HCT116 (cell line): ENCODE measurements at regions not wholly inside any gene's neighbourhood (a gene's known extent, or its start where the extent isn't known, plus 50 kb on each side); places are given as distances from the start of the nearest gene placed in this dataset.

Experiments
- ATAC-seq: fragments of 200-7000 bp; cut with Tn5 transposase; 2 replicates; pipeline ENCODE4 v1.9.1; 2020; ENCODE audit warnings: mild to moderate bottlenecking, moderate library complexity
- BruUV-seq: library from RNA; stranded (reverse); fragments of 400-500 nt; replicated peaks from 2 replicates; lab custom pipeline; 2021; lab: Mats Ljungman, UMichigan
- CTCF ChIA-PET: fragments of 300-600 bp; sonication (Branson Sonifier 250); formaldehyde crosslinking; loops from one replicate; lab custom pipeline; 2021; ENCODE audit warnings: antibody characterized with exemption; lab: Charles Lee
- POLR2A ChIA-PET: fragments of 300-600, 350-600 bp; sonication (Branson Sonifier 250); formaldehyde crosslinking; loops from one replicate; lab custom pipeline; 2021; ENCODE audit warnings: antibody characterized with exemption; lab: Charles Lee
- RAD21 ChIA-PET, 2 experiments: fragments of 300-600 bp; sonication (Branson Sonifier 250); formaldehyde crosslinking; loops; one replicate each; lab custom pipeline; 2023; ENCODE audit warnings: low total read pairs in 2 of 2; ENCODE audit not compliant: uncharacterized antibody in 2 of 2, unreplicated experiment in 2 of 2, low non-redundant PET in 1 of 2; lab: Charles Lee
- DNase-seq: peaks from one replicate; pipeline ENCODE4 v3.0.0-alpha.2; 2010; ENCODE audit warnings: low read depth, low spot score
- H2AFZ ChIP-seq: fragments of 200-600 bp; shearing (Covaris generic), sonication (generic); 2 replicates; pipeline ENCODE4 v1.6.1; 2017; ENCODE audit warnings: low read depth, mixed run types, mixed read lengths, antibody characterized with exemption, low read length; ENCODE audit not compliant: poor library complexity, severe bottlenecking
- H3K27ac ChIP-seq: 2 replicates; pipeline ENCODE4 v1.5.1; 2012; ENCODE audit warnings: low read depth, low read length
- H3K27me3 ChIP-seq: fragments of 200-600 bp; sonication (generic); 2 replicates; pipeline ENCODE4 v1.6.1; 2016; ENCODE audit warnings: mixed run types, low read length, mixed read lengths; ENCODE audit not compliant: insufficient read depth
- H3K36me3 ChIP-seq, 2 experiments: fragments of 200-500 bp in 1 of 2; fragments of 200-600 bp in 1 of 2; sonication (Bioruptor generic) in 1 of 2; sonication (generic) in 1 of 2; 2 replicates each; pipeline versions ENCODE4 v1.5.1 to v1.6.1; 2014 to 2016; ENCODE audit warnings: low read length in 2 of 2, inconsistent platforms in 1 of 2, mixed read lengths in 1 of 2, mixed run types in 1 of 2; ENCODE audit not compliant: insufficient read depth in 2 of 2, control insufficient read depth in 1 of 2
- H3K4me1 ChIP-seq, 2 experiments: fragments of 200-600 bp in 1 of 2; sonication (generic) in 1 of 2; 2 replicates each; pipeline versions ENCODE4 v1.5.1 to v1.6.1; 2012 to 2017; ENCODE audit warnings: low read length in 2 of 2, inconsistent platforms in 1 of 2, mild to moderate bottlenecking in 1 of 2, mixed read lengths in 1 of 2, mixed run types in 1 of 2, moderate library complexity in 1 of 2; ENCODE audit not compliant: insufficient read depth in 2 of 2, control insufficient read depth in 1 of 2
- H3K4me2 ChIP-seq: fragments of 200-600 bp; sonication (generic); 2 replicates; pipeline ENCODE4 v1.6.1; 2017; ENCODE audit warnings: mixed run types, low read length, mixed read lengths
- H3K4me3 ChIP-seq, 2 experiments: fragments of 200-600 bp in 1 of 2; sonication (generic) in 1 of 2; replicated peaks in 1 of 2; 2 replicates each; pipeline ENCODE4 v1.5.1; 2011 to 2016; ENCODE audit warnings: low read length in 2 of 2, control low read depth in 1 of 2, low read depth in 1 of 2, mild to moderate bottlenecking in 1 of 2, mixed read lengths in 1 of 2, mixed run types in 1 of 2
- H3K79me2 ChIP-seq: fragments of 200-600 bp; sonication (generic); 2 replicates; pipeline ENCODE4 v1.6.1; 2017; ENCODE audit warnings: mild to moderate bottlenecking, mixed run types, low read length, moderate library complexity, mixed read lengths; ENCODE audit not compliant: insufficient read depth
- H3K9ac ChIP-seq: fragments of 200-600 bp; sonication (generic); 2 replicates; pipeline ENCODE4 v1.6.1; 2016; ENCODE audit warnings: low read length, mixed read lengths
- H3K9me2 ChIP-seq: fragments of 200-600 bp; sonication (generic), shearing (Covaris generic); 2 replicates; pipeline ENCODE4 v1.6.1; 2017; ENCODE audit warnings: mixed run types, mild to moderate bottlenecking, moderate library complexity; ENCODE audit not compliant: insufficient read depth
- H3K9me3 ChIP-seq, 2 experiments: fragments of 200-500 bp in 1 of 2; fragments of 200-600 bp in 1 of 2; sonication (Bioruptor generic) in 1 of 2; sonication (generic) in 1 of 2; 2 replicates each; pipeline ENCODE4 v1.6.1; 2014 to 2017; ENCODE audit warnings: low read length in 2 of 2, mixed read lengths in 2 of 2, inconsistent platforms in 1 of 2, low read depth in 1 of 2, mild to moderate bottlenecking in 1 of 2, mixed run types in 1 of 2, moderate library complexity in 1 of 2; ENCODE audit not compliant: control insufficient read depth in 1 of 2, insufficient read depth in 1 of 2
- H4K20me1 ChIP-seq: fragments of 200-600 bp; sonication (generic), shearing (Covaris generic); 2 replicates; pipeline ENCODE4 v1.6.1; 2017; ENCODE audit warnings: mixed run types, mild to moderate bottlenecking, moderate library complexity; ENCODE audit not compliant: insufficient read depth
- ATF3 ChIP-seq: IDR thresholded peaks from 2 replicates; pipeline ENCODE4 v1.6.1; 2012
- CBX3 ChIP-seq: IDR thresholded peaks from 2 replicates; pipeline ENCODE4 v1.6.1; 2012; ENCODE audit warnings: low read depth
- CEBPB ChIP-seq: IDR thresholded peaks from 2 replicates; pipeline ENCODE4 v1.6.1; 2012; ENCODE audit warnings: low read depth
- EGR1 ChIP-seq: IDR thresholded peaks from 2 replicates; pipeline ENCODE4 v1.6.1; 2012; ENCODE audit warnings: low read depth
- EZH2 ChIP-seq: fragments of 200-600 bp; sonication (generic); IDR thresholded peaks from 2 replicates; pipeline ENCODE4 v1.6.1; 2017; ENCODE audit warnings: antibody characterized with exemption, mixed run types
- EZH2phosphoT487 ChIP-seq: fragments of 200-600 bp; IDR thresholded peaks from 2 replicates; pipeline ENCODE4 v1.6.1; 2018; ENCODE audit warnings: antibody characterized with exemption, borderline replicate concordance
- FOSL1 ChIP-seq: IDR thresholded peaks from 2 replicates; pipeline ENCODE4 v1.6.1; 2012; ENCODE audit warnings: low read depth
- POLR2A ChIP-seq: IDR thresholded peaks from 2 replicates; pipeline ENCODE4 v1.7.0; 2011; ENCODE audit warnings: borderline replicate concordance; ENCODE audit not compliant: insufficient read depth, insufficient read length; ENCODE audit errors: extremely low read depth
- POLR2AphosphoS5 ChIP-seq: IDR thresholded peaks from 2 replicates; pipeline ENCODE4 v1.6.1; 2011; ENCODE audit warnings: mild to moderate bottlenecking, low read depth, low read length, moderate library complexity
- RAD21 ChIP-seq: IDR thresholded peaks from 2 replicates; pipeline ENCODE4 v1.6.1; 2012; ENCODE audit warnings: low read depth, mild to moderate bottlenecking
- SRF ChIP-seq: IDR thresholded peaks from 2 replicates; pipeline ENCODE4 v1.6.1; 2012; ENCODE audit warnings: low read depth
- YY1 ChIP-seq: IDR thresholded peaks from 2 replicates; pipeline ENCODE4 v1.6.1; 2011; ENCODE audit warnings: low read length, low read depth, moderate library complexity, mild to moderate bottlenecking; ENCODE audit not compliant: insufficient replicate concordance; ENCODE audit errors: extremely low read depth
- ZBTB33 ChIP-seq: IDR thresholded peaks from 2 replicates; pipeline ENCODE4 v1.6.1; 2011; ENCODE audit warnings: mild to moderate bottlenecking, low read length, moderate library complexity; ENCODE audit not compliant: insufficient replicate concordance; ENCODE audit errors: extremely low read depth
- ZFX ChIP-seq: fragments of 450-650 bp; IDR thresholded peaks from 2 replicates; pipeline ENCODE4 v1.6.1; 2017
- ZNF274 ChIP-seq: fragments of 200-500 bp; sonication (Bioruptor generic); IDR thresholded peaks from 2 replicates; pipeline ENCODE4 v1.6.1; 2014; ENCODE audit warnings: mild to moderate bottlenecking, low read depth, low read length, inconsistent platforms
- intact Hi-C: fragments of 100-400 bp; cut with micrococcal nuclease; formaldehyde crosslinking; loops from 2 replicates; pipeline ENCODE4 v1.10.0; 2022
- TF ChIP-seq, protein P1 (sequence below): IDR thresholded peaks from 2 replicates; pipeline ENCODE4 v1.6.1; 2012; ENCODE audit warnings: low read depth

DNA sequence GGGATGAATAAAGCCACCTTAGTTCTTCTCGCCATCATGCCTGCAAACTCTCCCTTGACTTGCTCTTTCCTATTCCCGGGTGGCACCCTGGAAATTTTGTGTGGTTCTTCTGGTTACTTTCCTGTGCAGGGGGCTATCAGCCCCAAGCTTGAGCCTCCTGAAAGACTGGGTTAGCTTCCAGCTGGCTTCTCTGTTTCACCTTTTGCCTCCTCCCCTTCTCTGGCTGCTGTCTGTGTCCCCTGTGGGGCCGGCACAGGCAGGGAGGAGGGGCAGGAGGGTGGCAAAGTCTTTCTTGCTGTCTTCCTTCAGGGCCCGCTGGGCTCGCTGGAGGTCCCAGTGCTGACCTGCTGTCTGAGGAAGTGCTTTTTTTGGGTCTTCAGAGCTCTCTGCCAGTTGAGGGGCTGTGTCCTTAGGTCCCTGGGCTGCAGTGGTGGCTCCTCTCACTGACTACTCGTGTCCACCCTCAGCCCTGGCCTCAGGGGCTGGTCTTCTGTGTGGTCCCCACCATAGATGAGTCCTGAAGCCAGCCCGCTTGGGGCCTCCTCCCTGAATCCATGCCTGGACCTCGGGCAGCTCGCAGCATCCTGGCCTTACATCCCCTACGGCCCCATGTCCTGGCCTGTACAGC lies 196.5 kb downstream of the KLF13 start:
- Histone ChIP-seq H3K9me3 (no peaks in the 10 kb centered on the region), H3K4me1 (no peaks in the 10 kb centered on the region), H2AFZ (no peak overlapping the region), H3K9ac (no peak overlapping the region), H3K79me2 (no peaks in the 10 kb centered on the region), H3K9me2 (no peaks in the 10 kb centered on the region), H3K4me3 (no peak overlapping the region), H3K27ac (no peak overlapping the region), H4K20me1 (no peaks in the 10 kb centered on the region), H3K27me3 (no peaks in the 10 kb centered on the region), H3K4me2 (no peak overlapping the region), H3K36me3 (no peaks in the 10 kb centered on the region)
- ChIA-PET CTCF (no interaction called here), RAD21 (interaction anchor here in 1 of 2 experiments (0.5 kb wide), 1 partner anchor 102 kb away, joined by 3 read pairs; no protein-coding TSS in a partner anchor), POLR2A (no interaction called here)
- BruUV-seq, result no TSS peak
- intact Hi-C loops, result no loop called here
- DNase-seq (no peak), ATAC-seq (no peak)
- TF ChIP-seq POLR2A (no peak), ZFX (no peak), CEBPB (no peak), CBX3 (no peak), ZBTB33 (no peak), EZH2phosphoT487 (no peak), ATF3 (no peak), RAD21 (no peak), YY1 (no peak), SRF (no peak), EGR1 (no peak), POLR2AphosphoS5 (no peak), EZH2 (no peak), FOSL1 (no peak), ZNF274 (no peak)
- TF ChIP-seq, protein P1, sequence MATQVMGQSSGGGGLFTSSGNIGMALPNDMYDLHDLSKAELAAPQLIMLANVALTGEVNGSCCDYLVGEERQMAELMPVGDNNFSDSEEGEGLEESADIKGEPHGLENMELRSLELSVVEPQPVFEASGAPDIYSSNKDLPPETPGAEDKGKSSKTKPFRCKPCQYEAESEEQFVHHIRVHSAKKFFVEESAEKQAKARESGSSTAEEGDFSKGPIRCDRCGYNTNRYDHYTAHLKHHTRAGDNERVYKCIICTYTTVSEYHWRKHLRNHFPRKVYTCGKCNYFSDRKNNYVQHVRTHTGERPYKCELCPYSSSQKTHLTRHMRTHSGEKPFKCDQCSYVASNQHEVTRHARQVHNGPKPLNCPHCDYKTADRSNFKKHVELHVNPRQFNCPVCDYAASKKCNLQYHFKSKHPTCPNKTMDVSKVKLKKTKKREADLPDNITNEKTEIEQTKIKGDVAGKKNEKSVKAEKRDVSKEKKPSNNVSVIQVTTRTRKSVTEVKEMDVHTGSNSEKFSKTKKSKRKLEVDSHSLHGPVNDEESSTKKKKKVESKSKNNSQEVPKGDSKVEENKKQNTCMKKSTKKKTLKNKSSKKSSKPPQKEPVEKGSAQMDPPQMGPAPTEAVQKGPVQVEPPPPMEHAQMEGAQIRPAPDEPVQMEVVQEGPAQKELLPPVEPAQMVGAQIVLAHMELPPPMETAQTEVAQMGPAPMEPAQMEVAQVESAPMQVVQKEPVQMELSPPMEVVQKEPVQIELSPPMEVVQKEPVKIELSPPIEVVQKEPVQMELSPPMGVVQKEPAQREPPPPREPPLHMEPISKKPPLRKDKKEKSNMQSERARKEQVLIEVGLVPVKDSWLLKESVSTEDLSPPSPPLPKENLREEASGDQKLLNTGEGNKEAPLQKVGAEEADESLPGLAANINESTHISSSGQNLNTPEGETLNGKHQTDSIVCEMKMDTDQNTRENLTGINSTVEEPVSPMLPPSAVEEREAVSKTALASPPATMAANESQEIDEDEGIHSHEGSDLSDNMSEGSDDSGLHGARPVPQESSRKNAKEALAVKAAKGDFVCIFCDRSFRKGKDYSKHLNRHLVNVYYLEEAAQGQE, result no peak
